Neuronal stem cell (in vitro differentiated cells): ENCODE measurements at regions not wholly inside any gene's neighbourhood (a gene's known extent, or its start where the extent isn't known, plus 50 kb on each side); places are given as distances from the start of the nearest gene placed in this dataset.

Experiments
- DNase-seq: peaks from one replicate; pipeline ENCODE4 v3.0.0-alpha.2; 2013; ENCODE audit warnings: low spot score
- H2AFZ ChIP-seq: one replicate; pipeline ENCODE4 v1.6.1; 2013; ENCODE audit warnings: mild to moderate bottlenecking, low read length, inconsistent platforms
- H2AK5ac ChIP-seq: 2 replicates; pipeline ENCODE4 v1.6.1; 2013; ENCODE audit warnings: low read depth, mild to moderate bottlenecking, inconsistent platforms, low read length, moderate library complexity, mixed read lengths
- H2BK120ac ChIP-seq: 2 replicates; pipeline ENCODE4 v1.6.1; 2013; ENCODE audit warnings: low read depth, mild to moderate bottlenecking, inconsistent platforms, low read length, moderate library complexity, mixed read lengths
- H2BK12ac ChIP-seq: one replicate; pipeline ENCODE4 v1.6.1; 2013; ENCODE audit warnings: low read length, inconsistent platforms
- H2BK15ac ChIP-seq: 2 replicates; pipeline ENCODE4 v1.6.1; 2013; ENCODE audit warnings: mild to moderate bottlenecking, low read length, inconsistent platforms, mixed read lengths
- H2BK5ac ChIP-seq: one replicate; pipeline ENCODE4 v1.6.1; 2013; ENCODE audit warnings: inconsistent platforms, mild to moderate bottlenecking, low read length, moderate library complexity
- H3K14ac ChIP-seq: one replicate; pipeline ENCODE4 v1.6.1; 2013; ENCODE audit warnings: low read length, inconsistent platforms
- H3K18ac ChIP-seq: 2 replicates; pipeline ENCODE4 v1.6.1; 2013; ENCODE audit warnings: low read length, inconsistent platforms
- H3K23ac ChIP-seq: 2 replicates; pipeline ENCODE4 v1.6.1; 2013; ENCODE audit warnings: low read depth, mild to moderate bottlenecking, mixed read lengths, low read length, inconsistent platforms; ENCODE audit not compliant: poor library complexity
- H3K27ac ChIP-seq: replicated peaks from 3 replicates; pipeline ENCODE4 v1.5.1; 2013; ENCODE audit warnings: low read length, inconsistent platforms
- H3K27me3 ChIP-seq, 3 experiments: 2 replicates each; pipeline ENCODE4 v1.6.1; 2013; ENCODE audit warnings: low read length in 3 of 3, mild to moderate bottlenecking in 2 of 3, inconsistent platforms in 1 of 3, low read depth in 1 of 3, mixed read lengths in 1 of 3, moderate library complexity in 1 of 3; ENCODE audit not compliant: control insufficient read depth in 3 of 3, insufficient read depth in 3 of 3
- H3K36me3 ChIP-seq, 2 donors: replicated peaks in 1 of 2; 2 replicates each; pipeline ENCODE4 v1.6.1; 2013; ENCODE audit warnings: low read length in 2 of 2; ENCODE audit not compliant: control insufficient read depth in 2 of 2, insufficient read depth in 2 of 2
- H3K4ac ChIP-seq: 2 replicates; pipeline ENCODE4 v1.6.1; 2013; ENCODE audit warnings: inconsistent platforms, mild to moderate bottlenecking, low read length, moderate library complexity
- H3K4me1 ChIP-seq, 2 donors: 1 replicate in 1 of 2; 2 replicates in 1 of 2; pipeline ENCODE4 v1.6.1; 2013; ENCODE audit warnings: low read length in 2 of 2, low read depth in 1 of 2; ENCODE audit not compliant: control insufficient read depth in 2 of 2, insufficient read depth in 1 of 2
- H3K4me2 ChIP-seq: one replicate; pipeline ENCODE4 v1.6.1; 2013; ENCODE audit warnings: mild to moderate bottlenecking, low read length, inconsistent platforms; ENCODE audit not compliant: insufficient read depth, poor library complexity, severe bottlenecking
- H3K4me3 ChIP-seq, 2 donors: 2 replicates each; pipeline ENCODE4 v1.5.1; 2013; ENCODE audit warnings: low read length in 2 of 2, mild to moderate bottlenecking in 2 of 2, inconsistent platforms in 1 of 2, moderate library complexity in 1 of 2
- H3K79me1 ChIP-seq: one replicate; pipeline ENCODE4 v1.6.1; 2013; ENCODE audit warnings: low read depth, mild to moderate bottlenecking, inconsistent platforms, low read length, moderate library complexity
- H3K9ac ChIP-seq: one replicate; pipeline ENCODE4 v1.6.1; 2013; ENCODE audit warnings: mild to moderate bottlenecking, low read depth, low read length, inconsistent platforms; ENCODE audit not compliant: poor library complexity
- H3K9me3 ChIP-seq, 2 donors: replicated peaks in 1 of 2; 2 replicates each; pipeline versions ENCODE3 to v1.6.1; 2013; ENCODE audit warnings: low read length in 2 of 2, mild to moderate bottlenecking in 2 of 2, inconsistent platforms in 1 of 2, low read depth in 1 of 2, mixed read lengths in 1 of 2, moderate library complexity in 1 of 2; ENCODE audit not compliant: control insufficient read depth in 2 of 2, insufficient read depth in 1 of 2
- H4K8ac ChIP-seq: one replicate; pipeline ENCODE4 v1.6.1; 2013; ENCODE audit warnings: low read depth, mild to moderate bottlenecking, inconsistent platforms, low read length, moderate library complexity
- H4K91ac ChIP-seq: one replicate; pipeline ENCODE4 v1.6.1; 2013; ENCODE audit warnings: low read length, low read depth, mild to moderate bottlenecking, inconsistent platforms; ENCODE audit not compliant: poor library complexity
- WGBS, 2 donors: extraction: QIAGEN DNeasy Blood & Tissue Kit; methylation state at CpG; one replicate each; pipeline ENCODE4 v1.1.7; 2013; ENCODE audit warnings: missing lambda C conversion rate in 2 of 2, mixed read lengths in 1 of 2; ENCODE audit not compliant: insufficient read length in 2 of 2, insufficient replicate concordance in 1 of 2; ENCODE audit errors: extremely low coverage in 2 of 2; 5-methylcytosine and 5-hydroxymethylcytosine counted together

DNA sequence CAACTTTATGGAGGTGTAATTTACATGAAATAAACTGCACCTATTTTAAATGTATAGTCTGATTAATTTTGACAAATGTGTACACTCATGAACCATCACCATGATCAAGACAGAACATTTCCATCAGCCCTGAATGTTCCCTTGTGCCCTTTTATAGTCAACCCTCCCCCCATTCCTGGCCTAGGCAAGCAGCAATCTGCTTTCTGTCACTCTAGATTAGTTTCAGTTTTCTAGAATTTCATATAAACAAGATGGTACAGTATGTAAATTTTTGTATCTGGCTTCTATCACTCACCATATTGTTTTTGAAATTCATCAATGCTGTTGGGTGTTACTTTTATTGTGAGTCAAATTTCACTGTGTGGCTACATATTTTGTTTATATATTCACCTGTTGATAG, 234.2 kb upstream of the RPS6KA3 start:
- H2BK120ac ChIP-seq = no peak overlapping the region
- DNase-seq = no peak
- no peak overlapping the region for H3K23ac ChIP-seq
- H3K4me1 ChIP-seq = no peaks in the 10 kb centered on the region
- no peak overlapping the region for H4K8ac ChIP-seq
- no peaks in the 10 kb centered on the region for H3K9me3 ChIP-seq
- no peak overlapping the region for H2BK5ac ChIP-seq
- H3K36me3 ChIP-seq = no peaks in the 10 kb centered on the region
- no peak overlapping the region for H3K18ac ChIP-seq
- H3K9ac ChIP-seq = no peak overlapping the region
- H3K79me1 ChIP-seq = no peaks in the 10 kb centered on the region
- H3K14ac ChIP-seq = no peak overlapping the region
- H3K27ac ChIP-seq = no peak overlapping the region
- H3K4me3 ChIP-seq = no peak overlapping the region
- no peak overlapping the region for H2BK15ac ChIP-seq
- H2BK12ac ChIP-seq = no peak overlapping the region
- no peaks in the 10 kb centered on the region for H3K27me3 ChIP-seq
- H2AK5ac ChIP-seq = no peak overlapping the region
- no peak overlapping the region for H3K4ac ChIP-seq
- H2AFZ ChIP-seq = no peak overlapping the region
- H4K91ac ChIP-seq = no peak overlapping the region
- H3K4me2 ChIP-seq = no peak overlapping the region

DNA sequence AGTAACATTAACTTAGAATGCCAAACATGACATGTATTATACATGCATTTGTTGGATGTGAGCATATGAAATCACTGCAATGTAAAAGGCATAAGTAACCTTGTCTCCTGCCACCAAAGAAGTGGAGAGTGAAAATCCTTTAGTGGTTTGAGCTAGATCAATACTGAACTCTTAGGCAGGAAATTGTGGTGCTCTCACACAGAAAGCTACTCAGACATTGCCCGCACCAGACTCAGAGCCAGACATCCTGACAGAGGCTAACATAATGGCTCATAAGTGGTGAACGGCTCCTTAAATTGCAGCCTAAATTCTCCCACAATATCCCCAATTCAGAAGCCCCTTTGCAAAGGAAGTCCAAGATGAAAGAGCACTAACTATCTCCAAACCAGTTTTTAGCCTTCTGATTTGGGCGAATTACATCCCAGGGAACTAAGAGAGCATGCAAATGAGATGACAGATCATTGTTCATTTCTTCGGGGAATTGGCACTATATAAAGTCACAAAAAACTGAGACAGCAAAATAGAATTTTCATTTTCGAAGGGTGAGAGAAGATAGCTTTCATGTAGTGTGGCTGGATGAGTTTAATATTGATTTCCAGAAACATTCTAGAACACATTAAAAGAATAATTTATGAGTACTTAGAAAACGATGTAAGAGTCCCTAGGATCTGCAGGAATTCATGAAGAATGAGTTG, 233.6 kb upstream of the RPS6KA3 start:
- Histone ChIP-seq H3K4me2 (no peak overlapping the region), H3K27me3 (no peaks in the 10 kb centered on the region), H4K8ac (no peak overlapping the region), H3K27ac (no peak overlapping the region), H4K91ac (no peak overlapping the region), H2BK120ac (no peak overlapping the region), H2BK12ac (no peak overlapping the region), H3K4me3 (no peak overlapping the region), H2AFZ (no peak overlapping the region), H2BK5ac (no peak overlapping the region), H3K14ac (no peak overlapping the region), H3K9ac (no peak overlapping the region), H3K79me1 (no peaks in the 10 kb centered on the region), H2AK5ac (no peak overlapping the region), H3K23ac (no peak overlapping the region), H3K36me3 (no peaks in the 10 kb centered on the region), H3K18ac (no peak overlapping the region), H3K9me3 (no peaks in the 10 kb centered on the region), H3K4ac (no peak overlapping the region), H2BK15ac (no peak overlapping the region), H3K4me1 (no peaks in the 10 kb centered on the region)
- no CpG with 5 or more reads among the region's 6 CpGs for WGBS, 2 donors
- DNase-seq = no peak

DNA sequence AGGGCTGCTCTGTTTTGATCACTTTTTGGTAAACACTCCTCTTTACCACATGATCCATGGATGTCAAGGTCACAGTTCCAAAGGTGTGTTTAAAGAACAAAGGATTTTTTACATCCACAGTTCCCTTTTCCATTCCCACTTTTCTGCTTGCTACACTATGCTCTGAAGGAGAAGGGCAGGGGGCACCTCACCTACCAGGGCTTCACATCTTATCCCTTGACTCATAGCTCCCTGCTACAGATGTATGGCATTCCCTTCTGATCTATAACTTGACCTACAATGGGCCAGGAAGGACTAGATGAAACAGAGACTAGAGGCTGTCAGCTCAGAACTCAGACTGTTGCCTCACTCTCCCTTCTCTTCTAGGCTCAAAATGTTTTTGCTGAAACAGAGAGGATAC, 233.1 kb upstream of the RPS6KA3 start:
- Histone ChIP-seq H3K4me2 (no peak overlapping the region), H2BK5ac (no peak overlapping the region), H3K14ac (no peak overlapping the region), H3K79me1 (no peaks in the 10 kb centered on the region), H3K4ac (no peak overlapping the region), H4K91ac (no peak overlapping the region), H2AK5ac (no peak overlapping the region), H3K18ac (no peak overlapping the region), H2BK15ac (no peak overlapping the region), H3K4me3 (no peak overlapping the region), H2BK120ac (no peak overlapping the region), H3K36me3 (no peaks in the 10 kb centered on the region), H4K8ac (no peak overlapping the region), H3K9me3 (no peaks in the 10 kb centered on the region), H3K27ac (no peak overlapping the region), H3K4me1 (no peaks in the 10 kb centered on the region), H3K23ac (no peak overlapping the region), H3K9ac (no peak overlapping the region), H3K27me3 (no peaks in the 10 kb centered on the region), H2AFZ (no peak overlapping the region), H2BK12ac (no peak overlapping the region)
- no peak for DNase-seq

DNA sequence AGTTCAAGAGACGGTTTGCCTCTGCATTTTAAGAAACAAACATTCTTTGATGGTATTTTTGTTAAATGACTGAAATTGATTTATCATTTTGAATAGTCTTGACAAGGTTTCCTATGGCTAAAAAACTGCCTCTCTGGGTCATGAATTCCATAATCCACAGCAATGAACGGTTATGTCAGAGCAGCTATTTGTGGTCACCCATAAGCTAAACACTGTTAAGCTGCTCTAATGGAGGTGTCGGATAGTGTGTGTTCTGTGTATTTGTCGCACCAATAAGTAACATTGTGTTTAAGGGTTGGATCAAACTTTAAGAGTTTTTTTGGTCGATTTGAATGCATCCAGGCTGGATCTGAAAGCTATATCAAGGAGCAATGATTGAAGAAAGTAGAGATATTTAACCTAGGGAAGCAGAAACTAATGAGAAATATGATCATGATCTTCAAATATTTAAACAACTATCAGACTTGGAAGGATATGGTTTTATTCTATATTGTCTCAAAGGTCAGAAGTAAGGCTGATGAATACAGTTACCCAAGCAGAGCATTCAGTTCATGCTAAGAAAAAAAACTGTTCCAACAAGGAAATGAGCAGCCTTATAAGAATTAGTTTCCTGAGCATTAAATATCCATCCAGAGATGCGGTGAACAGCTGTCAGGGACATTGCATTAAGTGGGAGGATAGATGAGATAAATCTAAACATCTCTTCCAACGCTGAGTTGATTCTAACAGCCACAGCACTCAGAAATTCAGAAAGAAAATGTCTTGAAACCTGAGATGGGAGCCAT, 232.3 kb upstream of the RPS6KA3 start:
- Histone ChIP-seq H3K4ac (no peak overlapping the region), H3K79me1 (no peaks in the 10 kb centered on the region), H2BK15ac (no peak overlapping the region), H3K27me3 (no peaks in the 10 kb centered on the region), H3K4me1 (no peaks in the 10 kb centered on the region), H2BK12ac (no peak overlapping the region), H3K23ac (no peak overlapping the region), H3K27ac (no peak overlapping the region), H2AFZ (no peak overlapping the region), H3K36me3 (no peaks in the 10 kb centered on the region), H2BK120ac (no peak overlapping the region), H3K4me3 (no peak overlapping the region), H4K91ac (no peak overlapping the region), H3K14ac (no peak overlapping the region), H2BK5ac (no peak overlapping the region), H3K4me2 (no peak overlapping the region), H3K9me3 (no peaks in the 10 kb centered on the region), H2AK5ac (no peak overlapping the region), H3K9ac (no peak overlapping the region), H4K8ac (no peak overlapping the region), H3K18ac (no peak overlapping the region)
- WGBS, 2 donors = no CpG with 5 or more reads among the region's 7 CpGs
- no peak for DNase-seq
